HEK293 (cell line): ENCODE measurements at regions not wholly inside any gene's neighbourhood (a gene's known extent, or its start where the extent isn't known, plus 50 kb on each side); places are given as distances from the start of the nearest gene placed in this dataset.
A peak's percentile ranks its signal among the peaks of the same experiment; 100 is the strongest.

Experiments
- CTCF ChIA-PET: fragments of 350-600 bp; formaldehyde crosslinking; extraction: SDS; loops from one replicate; lab custom pipeline; 2021; ENCODE audit warnings: antibody characterized with exemption; lab: Yijun Ruan, JAX
- POLR2A ChIA-PET: fragments of 300-600 bp; formaldehyde crosslinking; extraction: SDS; loops from one replicate; lab custom pipeline; 2020; ENCODE audit warnings: antibody characterized with exemption, inconsistent platforms; lab: Yijun Ruan, JAX
- H3K27ac ChIP-seq: fragments of 200-500 bp; sonication (Bioruptor generic); 2 replicates; pipeline ENCODE4 v1.5.1; 2014; ENCODE audit warnings: low read depth, low read length, control low read depth, inconsistent platforms; ENCODE audit errors: extremely low read depth
- H3K36me3 ChIP-seq, 2 experiments: fragments of 200-500 bp in 1 of 2; sonication (Bioruptor generic) in 1 of 2; 1 replicate in 1 of 2; 2 replicates in 1 of 2; pipeline ENCODE4 v1.5.1; 2014 to 2017; ENCODE audit warnings: inconsistent platforms in 2 of 2, low read length in 2 of 2; ENCODE audit not compliant: control insufficient read depth in 2 of 2, insufficient read depth in 1 of 2
- H3K4me1 ChIP-seq: fragments of 200-500 bp; sonication (Bioruptor generic); 2 replicates; pipeline ENCODE4 v1.5.1; 2014; ENCODE audit warnings: mild to moderate bottlenecking, low read length, inconsistent platforms; ENCODE audit not compliant: control insufficient read depth, insufficient read depth
- H3K4me3 ChIP-seq: 2 replicates; pipeline ENCODE4 v1.5.1; 2011; ENCODE audit warnings: low read depth, mild to moderate bottlenecking, control low read depth, low read length, moderate library complexity
- H3K9me3 ChIP-seq: fragments of 200-500 bp; sonication (Bioruptor generic); 2 replicates; pipeline ENCODE4 v1.5.1; 2014; ENCODE audit warnings: low read depth, low read length, inconsistent platforms; ENCODE audit not compliant: control insufficient read depth, insufficient read depth
- FEZF1 ChIP-seq: fragments of 450-650 bp; formaldehyde crosslinking; IDR thresholded peaks from 2 replicates; pipeline ENCODE4 v1.5.1; 2016; ENCODE audit warnings: missing biosample characterization, missing genetic modification characterization
- GLI2 ChIP-seq: fragments of 450-650 bp; formaldehyde crosslinking; IDR thresholded peaks from 2 replicates; pipeline ENCODE4; 2017; ENCODE audit warnings: missing biosample characterization, missing genetic modification characterization, low read depth, borderline replicate concordance
- GLIS1 ChIP-seq: fragments of 450-650 bp; formaldehyde crosslinking; IDR thresholded peaks from 2 replicates; pipeline ENCODE4 v1.5.1; 2016; ENCODE audit warnings: missing biosample characterization, missing genetic modification characterization
- HOXC10 ChIP-seq: sonication (generic); formaldehyde crosslinking; IDR thresholded peaks from 2 replicates; pipeline ENCODE4 v1.8.1; 2023; ENCODE audit warnings: mild to moderate bottlenecking, missing genetic modification reagents
- KLF10 ChIP-seq: fragments of 450-650 bp; IDR thresholded peaks from 2 replicates; pipeline ENCODE4 v1.5.1; 2018; ENCODE audit warnings: missing biosample characterization, mild to moderate bottlenecking, missing genetic modification characterization
- MZF1 ChIP-seq: fragments of 450-650 bp; formaldehyde crosslinking; IDR thresholded peaks from 2 replicates; pipeline ENCODE4 v1.5.1; 2017; ENCODE audit warnings: missing biosample characterization, missing genetic modification characterization, borderline replicate concordance
- OVOL3 ChIP-seq: fragments of 450-650 bp; formaldehyde crosslinking; IDR thresholded peaks from 2 replicates; pipeline ENCODE4 v1.5.1; 2016; ENCODE audit warnings: missing biosample characterization, missing genetic modification characterization
- PRDM2 ChIP-seq: fragments of 450-650 bp; formaldehyde crosslinking; IDR thresholded peaks from 2 replicates; pipeline ENCODE4 v1.5.1; 2016; ENCODE audit warnings: missing biosample characterization, missing genetic modification characterization, borderline replicate concordance
- PRDM4 ChIP-seq: fragments of 450-650 bp; formaldehyde crosslinking; IDR thresholded peaks from 2 replicates; pipeline ENCODE4 v1.5.1; 2017; ENCODE audit warnings: missing biosample characterization, missing genetic modification characterization
- TCF7L2 ChIP-seq: IDR thresholded peaks from 2 replicates; pipeline ENCODE4 v1.6.1; 2011; ENCODE audit warnings: low read depth, mild to moderate bottlenecking, inconsistent platforms, low read length, moderate library complexity, borderline replicate concordance
- WT1 ChIP-seq: fragments of 450-650 bp; formaldehyde crosslinking; IDR thresholded peaks from 2 replicates; pipeline ENCODE4 v1.5.1; 2016; ENCODE audit warnings: missing biosample characterization, missing genetic modification characterization
- ZBTB20 ChIP-seq: fragments of 450-650 bp; formaldehyde crosslinking; IDR thresholded peaks from 2 replicates; pipeline ENCODE4 v1.5.1; 2016; ENCODE audit warnings: missing biosample characterization, missing genetic modification characterization
- ZBTB44 ChIP-seq: fragments of 450-650 bp; IDR thresholded peaks from 2 replicates; pipeline ENCODE4 v1.5.1; 2018; ENCODE audit warnings: missing biosample characterization, mild to moderate bottlenecking, missing genetic modification characterization
- ZBTB8A ChIP-seq: fragments of 450-650 bp; formaldehyde crosslinking; IDR thresholded peaks from 2 replicates; pipeline ENCODE4 v1.5.1; 2016; ENCODE audit warnings: missing biosample characterization, missing genetic modification characterization
- ZNF10 ChIP-seq: fragments of 450-650 bp; formaldehyde crosslinking; IDR thresholded peaks from 2 replicates; pipeline ENCODE4 v1.5.1; 2017; ENCODE audit warnings: missing biosample characterization, missing genetic modification characterization
- ZNF114 ChIP-seq: fragments of 450-650 bp; formaldehyde crosslinking; IDR thresholded peaks from 2 replicates; pipeline ENCODE4 v1.5.0; 2017; ENCODE audit warnings: missing biosample characterization, missing genetic modification characterization
- ZNF2 ChIP-seq: fragments of 450-650 bp; formaldehyde crosslinking; IDR thresholded peaks from 2 replicates; pipeline ENCODE4 v1.5.1; 2016; ENCODE audit warnings: missing biosample characterization, missing genetic modification characterization
- ZNF274 ChIP-seq, 2 experiments: fragments of 200-500 bp in 1 of 2; fragments of 450-650 bp in 1 of 2; sonication (Bioruptor generic) in 1 of 2; formaldehyde crosslinking in 1 of 2; IDR thresholded peaks; 2 replicates each; pipeline versions ENCODE4 v1.5.1 to v1.6.1; 2014 to 2016; ENCODE audit warnings: borderline replicate concordance in 1 of 2, inconsistent platforms in 1 of 2, low read length in 1 of 2, missing biosample characterization in 1 of 2, missing genetic modification characterization in 1 of 2
- ZNF311 ChIP-seq: fragments of 450-650 bp; formaldehyde crosslinking; IDR thresholded peaks from 2 replicates; pipeline ENCODE4 v1.5.1; 2017; ENCODE audit warnings: missing biosample characterization, missing genetic modification characterization, borderline replicate concordance
- ZNF639 ChIP-seq: fragments of 450-650 bp; formaldehyde crosslinking; IDR thresholded peaks from 2 replicates; pipeline ENCODE4 v1.5.1; 2016; ENCODE audit warnings: missing biosample characterization, missing genetic modification characterization
- ZNF645 ChIP-seq: fragments of 450-650 bp; formaldehyde crosslinking; IDR thresholded peaks from 2 replicates; pipeline ENCODE4; 2016; ENCODE audit warnings: missing biosample characterization, missing genetic modification characterization
- ZNF776 ChIP-seq: fragments of 450-650 bp; formaldehyde crosslinking; IDR thresholded peaks from 2 replicates; pipeline ENCODE4 v1.5.0; 2017; ENCODE audit warnings: missing biosample characterization, missing genetic modification characterization, borderline replicate concordance
- ZNF843 ChIP-seq: fragments of 450-650 bp; formaldehyde crosslinking; IDR thresholded peaks from 2 replicates; pipeline ENCODE4 v1.5.1; 2016; ENCODE audit warnings: missing biosample characterization, missing genetic modification characterization
- ZSCAN30 ChIP-seq: fragments of 450-650 bp; IDR thresholded peaks from 2 replicates; pipeline ENCODE4 v1.5.1; 2018; ENCODE audit warnings: missing biosample characterization, mild to moderate bottlenecking, missing genetic modification characterization, moderate library complexity
- ZXDB ChIP-seq: fragments of 450-650 bp; formaldehyde crosslinking; IDR thresholded peaks from 2 replicates; pipeline ENCODE4 v1.5.1; 2016; ENCODE audit warnings: missing biosample characterization, missing genetic modification characterization

GRCh38 chr2:138177693-138178092 is 213.4 kb downstream of the HNMT start:
- H3K4me1 ChIP-seq = peaks cover 10% of the 10 kb centered on the region
- no peaks in the 10 kb centered on the region for H3K9me3 ChIP-seq
- H3K4me3 ChIP-seq = no peak overlapping the region
- no peak overlapping the region for H3K27ac ChIP-seq
- ChIA-PET CTCF (interaction anchor here (0.6 kb wide), 1 partner anchor 20 kb away, joined by 4 read pairs; no protein-coding TSS in a partner anchor), POLR2A (no interaction called here)
- H3K36me3 ChIP-seq = no peaks in the 10 kb centered on the region
- TF ChIP-seq WT1 (tag by site-specific recombination) = peak; percentile 38; the same call in 1 of the 2 replicates
- peak; percentile 20; the same call in 1 of the 2 replicates for TF ChIP-seq PRDM4 (tag by site-specific recombination)
- TF ChIP-seq ZNF843 (tag by site-specific recombination) = peak; percentile 96
- no peak for TF ChIP-seq ZNF776 (tag by site-specific recombination)
- TF ChIP-seq ZNF114 (tag by site-specific recombination) = no peak
- TF ChIP-seq OVOL3 (tag by site-specific recombination) = peak; percentile 56; the same call in 1 of the 2 replicates
- no peak for TF ChIP-seq GLIS1 (tag by site-specific recombination)
- TF ChIP-seq ZBTB20 = no peak
- peak; percentile 89 for TF ChIP-seq GLI2
- peak; percentile 28; the same call in 1 of the 2 replicates for TF ChIP-seq KLF10
- TF ChIP-seq ZSCAN30 (tag by site-specific recombination) = 0 out of 2 replicates have a peak, but pooled peaks have one; percentile 28
- no peak for TF ChIP-seq MZF1 (tag by site-specific recombination)
- TF ChIP-seq ZNF639 = no peak
- TF ChIP-seq ZBTB44 (tag by site-specific recombination) = peak; percentile 51; the same call in 1 of the 2 replicates
- peak; percentile 69 for TF ChIP-seq ZXDB (tag by site-specific recombination)
- TF ChIP-seq ZNF311 (tag by site-specific recombination) = no peak
- peak; percentile 53; the same call in 1 of the 2 replicates for TF ChIP-seq TCF7L2
- no peak for TF ChIP-seq PRDM2 (tag by site-specific recombination)
- no peak for TF ChIP-seq HOXC10
- TF ChIP-seq ZNF645 = no peak
- TF ChIP-seq FEZF1 (tag by site-specific recombination) = peak; percentile 69
- TF ChIP-seq ZNF274 (IDR thresholded peaks at IDR 0.05; ENCODE audit: low read length) = no peak
- no peak for TF ChIP-seq ZNF274 (tag by site-specific recombination; IDR thresholded peaks at IDR 0.05; ENCODE audit: borderline replicate concordance)
- TF ChIP-seq ZBTB8A (tag by site-specific recombination) = no peak
- 0 out of 2 replicates have a peak, but pooled peaks have one; percentile 37 for TF ChIP-seq ZNF2 (tag by site-specific recombination)
- 0 out of 2 replicates have a peak, but pooled peaks have one; percentile 26 for TF ChIP-seq ZNF10
